SU-DHL-6 (cell line): ENCODE measurements at regions not wholly inside any gene's neighbourhood (a gene's known extent, or its start where the extent isn't known, plus 50 kb on each side); places are given as distances from the start of the nearest gene placed in this dataset.

Experiments used
- EZH2phosphoT487 ChIP-seq: fragments of 200-600 bp; sonication (generic), shearing (Covaris generic); conservative IDR thresholded peaks from 2 replicates; pipeline ENCODE4 v1.6.1; 2018; ENCODE audit warnings: mild to moderate bottlenecking, antibody characterized with exemption, low read length, moderate library complexity, mixed read lengths
- TF ChIP-seq, protein P1 (sequence below): fragments of 200-600 bp; sonication (generic); IDR thresholded peaks from one replicate; pipeline ENCODE4 v1.5.1; 2017; ENCODE audit warnings: antibody characterized with exemption, mild to moderate bottlenecking, low read length, moderate library complexity; ENCODE audit not compliant: insufficient read depth, poor library complexity, severe bottlenecking

DNA sequence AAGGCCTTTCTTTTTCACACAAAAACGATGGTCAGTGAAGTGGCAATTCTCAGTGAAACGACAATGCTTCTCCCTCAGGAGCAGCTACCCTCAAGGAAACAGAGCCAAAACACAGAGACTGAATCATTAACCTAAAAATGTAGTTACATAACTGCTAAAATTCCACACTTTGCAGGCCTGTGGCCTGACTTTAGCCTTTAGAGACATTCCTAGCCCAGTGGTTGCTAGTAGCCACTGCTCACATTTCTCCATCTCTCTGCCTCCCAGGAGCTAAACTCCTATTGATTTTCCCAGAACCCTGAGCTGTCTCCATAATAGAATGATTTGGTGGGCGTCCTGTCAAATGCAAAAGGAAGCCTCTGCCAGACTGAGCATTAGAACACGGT lies 630.1 kb upstream of the KCNMB2 start:
- TF ChIP-seq, protein P1, sequence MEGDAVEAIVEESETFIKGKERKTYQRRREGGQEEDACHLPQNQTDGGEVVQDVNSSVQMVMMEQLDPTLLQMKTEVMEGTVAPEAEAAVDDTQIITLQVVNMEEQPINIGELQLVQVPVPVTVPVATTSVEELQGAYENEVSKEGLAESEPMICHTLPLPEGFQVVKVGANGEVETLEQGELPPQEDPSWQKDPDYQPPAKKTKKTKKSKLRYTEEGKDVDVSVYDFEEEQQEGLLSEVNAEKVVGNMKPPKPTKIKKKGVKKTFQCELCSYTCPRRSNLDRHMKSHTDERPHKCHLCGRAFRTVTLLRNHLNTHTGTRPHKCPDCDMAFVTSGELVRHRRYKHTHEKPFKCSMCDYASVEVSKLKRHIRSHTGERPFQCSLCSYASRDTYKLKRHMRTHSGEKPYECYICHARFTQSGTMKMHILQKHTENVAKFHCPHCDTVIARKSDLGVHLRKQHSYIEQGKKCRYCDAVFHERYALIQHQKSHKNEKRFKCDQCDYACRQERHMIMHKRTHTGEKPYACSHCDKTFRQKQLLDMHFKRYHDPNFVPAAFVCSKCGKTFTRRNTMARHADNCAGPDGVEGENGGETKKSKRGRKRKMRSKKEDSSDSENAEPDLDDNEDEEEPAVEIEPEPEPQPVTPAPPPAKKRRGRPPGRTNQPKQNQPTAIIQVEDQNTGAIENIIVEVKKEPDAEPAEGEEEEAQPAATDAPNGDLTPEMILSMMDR, result no peak
- TF ChIP-seq EZH2phosphoT487, result no peak
